Activated T-cell treated with anti-CD3 and anti-CD28 coated beads for 1 hour (primary cell): ENCODE measurements at regions not wholly inside any gene's neighbourhood (a gene's known extent, or its start where the extent isn't known, plus 50 kb on each side); places are given as distances from the start of the nearest gene placed in this dataset.

Source experiments
- DNase-seq: peaks from one replicate; pipeline ENCODE4 v3.0.0-alpha.2; 2020; ENCODE audit warnings: low read depth

DNA sequence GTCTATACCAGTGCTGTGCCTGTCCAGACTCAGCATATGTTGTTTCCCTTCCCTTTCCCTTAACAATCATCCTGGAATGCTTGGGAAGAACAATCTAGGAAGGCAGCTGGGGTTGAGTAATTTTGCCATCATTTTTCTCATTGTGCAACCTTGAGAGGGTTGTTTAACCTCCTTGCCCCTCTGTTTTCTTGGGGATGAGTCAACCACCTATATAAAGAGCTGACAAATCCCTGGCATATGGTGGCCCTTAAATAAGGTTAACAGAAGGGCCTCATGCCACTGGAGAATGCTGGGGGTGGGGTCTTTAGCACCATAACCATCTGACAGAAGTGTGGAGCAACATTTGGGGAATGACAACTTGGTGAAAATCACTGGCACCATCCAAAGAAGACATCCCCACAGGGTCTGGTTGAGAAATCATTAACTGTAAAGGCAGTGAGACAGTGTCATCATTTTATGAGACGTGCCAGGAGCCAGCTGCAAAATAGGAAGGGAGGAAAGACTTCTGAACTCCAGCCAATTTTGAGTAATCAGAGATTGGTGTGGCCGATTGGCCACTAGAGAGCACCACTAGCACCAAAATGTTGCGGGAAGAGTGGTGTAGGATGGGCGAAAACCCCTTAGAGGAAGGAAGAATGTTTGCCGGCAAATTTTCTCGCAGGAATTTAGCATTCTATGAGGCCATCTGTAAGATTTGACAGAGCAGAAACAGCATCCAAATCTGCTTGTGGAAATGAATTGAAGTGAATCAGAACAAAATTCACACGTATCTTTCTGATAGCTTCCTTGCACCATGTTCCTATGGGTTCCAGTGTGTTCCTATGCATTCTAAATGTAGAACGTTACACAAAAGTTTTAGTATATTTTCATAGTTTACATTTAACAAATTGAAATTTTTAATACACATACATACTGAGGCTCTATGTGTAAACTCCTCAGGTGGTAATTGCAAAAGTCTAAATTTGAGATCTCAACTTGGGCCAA, 113.8 kb downstream of the MSX2 start:
- no peak for DNase-seq

- DNase-seq, result no peak
These were observed 109.7 kb downstream of the MSX2 start for GRCh38 chr5:174834081-174834480.

GRCh38 chr5:174832811-174833210, 108.4 kb downstream of the MSX2 start:
- no peak for DNase-seq

GRCh38 chr5:174832025-174832424, 107.6 kb downstream of the MSX2 start:
- no peak for DNase-seq

GRCh38 chr5:174831031-174831660, 106.8 kb downstream of the MSX2 start:
- DNase-seq, result no peak

- DNase-seq, result no peak
These were observed 105.1 kb downstream of the MSX2 start for GRCh38 chr5:174829511-174829864.

DNA sequence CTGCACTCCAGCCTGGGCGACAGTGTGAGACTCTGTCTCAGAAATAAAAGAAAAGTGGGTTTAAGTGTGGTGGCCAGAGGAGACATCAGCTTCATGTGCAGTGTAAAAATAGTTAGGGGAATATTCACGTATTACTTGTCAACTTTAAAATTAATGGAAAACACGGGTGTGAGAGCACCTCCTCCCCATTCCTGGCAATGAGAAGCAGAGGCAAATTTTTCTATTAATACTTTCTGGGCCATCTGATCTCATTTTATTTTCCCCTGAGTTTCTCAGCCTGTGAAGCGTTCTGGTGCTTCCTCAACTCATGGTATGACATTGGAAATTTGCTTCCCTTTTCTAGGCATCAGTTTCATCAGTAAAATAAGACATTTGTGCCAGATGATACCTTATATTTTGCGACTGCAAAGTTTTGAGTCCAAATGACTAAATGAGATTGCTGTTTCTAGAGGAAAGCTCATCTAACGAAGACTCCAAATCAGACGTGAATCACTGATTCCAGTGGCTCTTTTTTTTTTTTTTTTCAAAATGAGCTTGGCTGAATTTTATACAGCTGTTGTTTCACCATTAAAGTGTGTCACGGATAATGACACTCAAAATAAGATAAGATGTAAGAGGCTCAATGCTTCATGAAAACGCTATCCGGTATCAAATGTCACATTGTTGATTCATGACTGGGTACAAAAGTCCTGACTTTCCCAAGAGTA, 104.6 kb downstream of the MSX2 start:
- no peak for DNase-seq

DNA sequence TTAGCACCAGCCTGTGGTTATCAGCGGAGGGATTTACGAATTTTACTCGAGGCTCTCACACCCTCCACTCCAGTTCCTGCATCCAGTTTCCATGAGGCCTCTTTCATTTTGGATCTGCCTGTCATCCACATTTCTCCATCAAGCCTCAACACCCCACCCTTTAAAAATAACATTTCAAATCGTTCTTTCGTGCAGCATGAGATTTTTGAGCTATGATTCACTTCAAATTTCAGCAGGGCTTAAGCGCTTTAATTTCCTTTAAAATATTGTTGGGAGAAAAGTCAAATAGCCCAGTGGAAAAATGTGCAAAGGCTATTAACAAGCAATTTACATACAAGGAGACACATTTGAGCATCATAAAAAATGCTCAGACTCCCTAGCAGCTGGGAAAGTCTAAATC, 103.2 kb downstream of the MSX2 start:
- DNase-seq, result no peak

- DNase-seq, result no peak
These were observed 101.2 kb downstream of the MSX2 start for GRCh38 chr5:174825587-174825986.

- no peak for DNase-seq
These were observed 94.0 kb downstream of the MSX2 start for GRCh38 chr5:174818430-174818829.

DNA sequence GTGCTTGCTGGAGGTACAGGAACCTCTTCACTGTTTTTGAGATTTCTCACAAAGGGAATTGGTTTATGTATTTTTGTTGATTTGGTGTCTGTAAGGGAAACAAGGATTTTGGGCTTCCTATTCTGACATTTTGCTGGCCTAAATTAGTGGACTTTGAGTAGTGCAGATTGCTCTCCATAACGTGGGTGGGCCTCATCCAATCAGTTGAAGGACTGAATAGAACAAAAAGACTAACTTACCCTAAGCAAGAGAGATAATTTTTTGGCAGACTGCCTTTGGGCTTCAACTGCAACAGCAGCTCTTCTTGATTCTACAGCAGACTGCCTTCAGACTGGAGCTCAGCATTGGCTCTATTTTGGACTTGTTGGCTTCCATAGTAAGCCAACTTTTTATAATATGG, 93.2 kb downstream of the MSX2 start:
- no peak for DNase-seq

DNA sequence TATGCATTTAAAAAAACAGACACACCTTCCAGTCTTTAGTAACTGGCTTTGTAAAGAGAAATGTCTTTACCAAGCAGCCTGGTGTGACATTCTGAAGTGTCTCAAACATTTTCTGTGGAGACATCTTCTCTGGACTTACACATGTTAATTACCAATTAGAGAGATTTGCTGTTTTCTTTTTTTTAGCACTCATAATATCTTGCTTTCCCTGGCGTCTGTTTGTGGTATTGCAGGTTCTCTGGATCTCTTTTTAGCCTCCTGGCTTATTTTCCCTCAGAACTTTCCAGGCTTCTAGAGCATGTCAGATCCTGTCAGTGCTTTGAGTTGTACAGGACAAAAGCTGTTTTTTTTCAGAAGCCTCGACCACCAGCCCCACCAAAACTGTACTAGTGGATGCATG, 92.5 kb downstream of the MSX2 start:
- DNase-seq, result no peak

DNA sequence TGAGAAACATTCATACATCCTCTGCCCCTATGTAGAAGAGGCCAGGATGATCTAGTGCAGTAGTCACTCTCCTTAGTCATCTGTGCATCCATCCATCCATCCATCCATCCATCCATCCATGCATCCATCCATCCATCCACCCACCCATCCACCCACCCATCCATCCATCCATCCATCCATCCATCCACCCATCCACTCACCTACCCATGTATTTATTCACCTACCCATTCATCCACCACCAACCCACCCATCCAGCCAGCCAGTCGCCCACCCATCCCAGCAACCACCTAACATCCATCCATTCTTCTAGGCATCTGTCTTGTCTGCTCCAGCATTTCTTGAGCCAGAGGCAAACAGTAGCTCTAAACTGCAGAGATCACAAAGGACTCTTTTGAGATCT, 87.1 kb downstream of the MSX2 start:
- DNase-seq, result no peak

- DNase-seq, result no peak
These were observed 86.4 kb downstream of the MSX2 start for GRCh38 chr5:174810796-174811195.

DNA sequence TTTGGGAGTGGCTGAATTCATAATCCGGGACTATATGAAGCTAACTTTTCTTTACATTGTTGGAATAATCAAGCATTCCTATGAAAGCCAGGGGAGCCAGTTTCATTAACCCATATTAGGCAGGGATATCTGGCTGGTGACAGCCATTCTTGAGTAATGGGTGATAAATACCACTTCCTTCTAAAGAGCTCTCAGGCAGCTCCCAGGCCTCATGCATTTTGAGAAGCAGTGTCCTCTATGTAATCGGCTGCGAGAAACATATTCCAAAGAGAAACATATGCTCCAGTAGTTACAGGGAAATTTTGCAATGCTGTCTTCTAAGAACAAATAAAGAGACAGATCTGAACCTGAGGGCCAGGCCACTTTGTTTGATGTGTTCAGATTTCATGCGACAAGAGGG, 83.1 kb downstream of the MSX2 start:
- no peak for DNase-seq

DNA sequence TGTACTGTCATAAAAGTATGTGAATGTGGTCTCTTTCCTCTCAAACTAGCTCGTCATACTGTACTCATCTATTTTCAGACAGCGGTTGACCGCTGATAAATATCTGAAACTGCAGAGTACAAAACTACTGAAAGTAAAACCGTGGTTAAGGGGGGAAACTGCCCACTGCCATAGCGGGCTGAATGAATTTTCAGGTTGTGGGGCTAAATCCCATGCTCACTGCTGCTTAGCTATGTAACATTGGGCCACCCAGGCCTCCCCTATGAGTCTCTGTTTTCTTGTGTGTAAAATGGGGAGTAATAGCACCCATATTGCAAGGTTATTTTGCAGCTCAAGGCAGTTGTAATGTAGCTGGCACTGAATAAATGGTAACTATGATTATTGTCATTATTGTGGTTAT, 82.3 kb downstream of the MSX2 start:
- DNase-seq, result no peak

GRCh38 chr5:174801798-174802197, 77.4 kb downstream of the MSX2 start:
- no peak for DNase-seq

- no peak for DNase-seq
These were observed 76.1 kb downstream of the MSX2 start for GRCh38 chr5:174800435-174800834.

DNA sequence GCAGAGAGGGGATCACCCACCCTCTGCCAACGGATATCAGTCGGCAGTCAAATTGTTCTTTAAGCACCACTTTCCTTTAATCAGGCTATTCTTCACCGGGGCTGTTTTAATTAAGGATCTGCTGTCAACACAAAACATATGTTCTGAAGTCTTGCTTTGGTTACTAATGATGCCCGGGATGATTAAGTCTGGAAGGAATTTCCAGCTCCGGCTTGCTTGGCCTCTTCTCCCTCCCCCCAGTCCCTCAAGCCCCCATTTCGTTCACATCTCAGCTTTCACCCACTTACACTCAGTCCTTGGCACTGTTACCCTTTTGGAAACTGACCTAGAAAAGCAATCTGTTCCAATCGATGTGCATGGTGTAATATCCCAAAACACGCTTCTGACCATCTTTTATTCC, 74.7 kb downstream of the MSX2 start:
- DNase-seq, result no peak

DNA sequence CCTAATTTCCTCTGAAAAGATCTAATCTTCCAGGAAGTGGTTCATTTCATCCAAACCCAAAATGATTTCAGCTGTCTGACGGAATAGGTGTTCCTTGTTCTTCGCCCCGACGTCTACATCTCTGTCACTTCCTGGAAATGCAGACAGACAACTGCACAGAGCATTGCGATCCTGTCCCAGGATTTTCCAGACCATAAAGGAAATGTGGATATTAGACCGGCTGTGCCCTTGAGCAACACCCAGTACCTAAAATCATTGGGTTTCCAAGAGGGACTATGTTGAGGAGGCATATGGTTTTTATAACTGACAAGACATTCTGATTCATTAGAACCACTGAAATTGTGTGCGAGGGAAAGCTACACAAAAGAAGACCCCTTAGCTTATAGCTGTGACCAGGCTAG, 74.2 kb downstream of the MSX2 start:
- no peak for DNase-seq

DNA sequence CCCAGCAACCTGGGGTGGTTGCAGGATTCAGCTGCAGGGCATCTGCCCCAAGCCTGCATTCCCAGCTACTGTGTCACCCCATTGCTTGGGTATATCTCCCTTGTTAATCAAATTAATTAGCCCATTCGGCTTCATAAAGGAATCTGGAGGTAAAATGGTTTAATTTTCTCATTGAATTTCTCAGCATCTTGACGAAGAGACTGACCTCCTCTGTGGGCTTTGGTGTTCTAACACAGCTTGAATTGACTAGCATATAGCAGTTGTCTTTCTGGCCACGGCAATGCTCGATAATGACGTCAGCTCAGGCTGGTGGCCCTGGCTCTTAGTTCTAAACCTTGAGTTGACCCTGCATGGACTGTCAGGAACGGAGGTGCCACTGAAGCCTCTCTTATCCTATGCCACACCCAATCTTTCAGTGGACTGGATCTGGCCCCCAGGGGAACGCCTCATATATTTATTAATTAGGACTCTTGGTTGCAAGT, 72.4 kb downstream of the MSX2 start:
- DNase-seq, result no peak

- no peak for DNase-seq
These were observed 70.7 kb downstream of the MSX2 start for GRCh38 chr5:174794931-174795672.
